SKM-1 (cell line): ENCODE measurements at regions not wholly inside any gene's neighbourhood (a gene's known extent, or its start where the extent isn't known, plus 50 kb on each side); places are given as distances from the start of the nearest gene placed in this dataset.
"Not testable (repeated sequence)": the region's sequence is repeated elsewhere in the genome, so short reads cannot be mapped to it uniquely, and the experiment has no call there.

Source experiments
- DNase-seq: peaks from one replicate; lab custom pipeline; 2025; ENCODE audit not compliant: unreplicated experiment; lab: John Stamatoyannopoulos, UW

- DNase-seq: no peak
Observed at GRCh38 chr1:54474310-54475251, 68.4 kb upstream of the SSBP3 start.

- DNase-seq: no peak
Observed at GRCh38 chr1:54471588-54471987, 65.4 kb upstream of the SSBP3 start.

GRCh38 chr1:54469444-54469843 is 63.2 kb upstream of the SSBP3 start:
- DNase-seq: not testable (repeated sequence)

- DNase-seq: not testable (repeated sequence)
Observed at GRCh38 chr1:54468288-54469084, 62.3 kb upstream of the SSBP3 start.

- no peak for DNase-seq
Observed at GRCh38 chr1:54465351-54465811, 59.2 kb upstream of the SSBP3 start.

GRCh38 chr1:54464477-54465146 is 58.4 kb upstream of the SSBP3 start:
- peak; percentile 81 for DNase-seq

GRCh38 chr1:54464031-54464476 is 57.9 kb upstream of the SSBP3 start:
- DNase-seq: no peak

GRCh38 chr1:54463259-54464030 is 57.3 kb upstream of the SSBP3 start:
- no peak for DNase-seq

- DNase-seq: no peak
Observed at GRCh38 chr1:54462597-54463258, 56.5 kb upstream of the SSBP3 start.

GRCh38 chr1:54461731-54462596 is 55.8 kb upstream of the SSBP3 start:
- DNase-seq: no peak

- DNase-seq: no peak
Observed at GRCh38 chr1:54460861-54461387, 54.7 kb upstream of the SSBP3 start.

GRCh38 chr1:54460351-54460750 is 54.2 kb upstream of the SSBP3 start:
- no peak for DNase-seq

GRCh38 chr1:54459726-54460191 is 53.6 kb upstream of the SSBP3 start:
- no peak for DNase-seq

- no peak for DNase-seq
Observed at GRCh38 chr1:54459140-54459539, 52.9 kb upstream of the SSBP3 start.

GRCh38 chr1:54456921-54457529 is 50.8 kb upstream of the SSBP3 start:
- no peak for DNase-seq

GRCh38 chr1:54456361-54456760 is 50.2 kb upstream of the SSBP3 start:
- DNase-seq: no peak
